ENCODE measurements at regions not wholly inside any gene's neighbourhood (a gene's known extent, or its start where the extent isn't known, plus 50 kb on each side); places are given as distances from the start of the nearest gene placed in this dataset.

GRCh38 chr15:46207341-46207740 lies 572.5 kb downstream of the SQOR start (continued):
- no peak for TF ChIP-seq AR (CRISPR knock-in tag; IDR thresholded peaks at IDR 0.05)
- no peak for TF ChIP-seq ZNF671 (CRISPR knock-in tag; IDR thresholded peaks at IDR 0.05)
- no peak for TF ChIP-seq RORB (CRISPR knock-in tag; IDR thresholded peaks at IDR 0.05)
- no peak for TF ChIP-seq IRF2 (CRISPR knock-in tag; IDR thresholded peaks at IDR 0.05; ENCODE audit: borderline replicate concordance, low read depth)

GRCh38 chr15:46213551-46213950 lies 578.7 kb downstream of the SQOR start:
- TF ChIP-seq NFYB (CRISPR knock-in tag; conservative IDR thresholded peaks at IDR 0.05; ENCODE audit: low read depth) (no peak), ZNF416 (CRISPR knock-in tag; IDR thresholded peaks at IDR 0.05) (no peak), ZNF121 (CRISPR knock-in tag; IDR thresholded peaks at IDR 0.05) (no peak), ZNF423 (CRISPR knock-in tag; IDR thresholded peaks at IDR 0.05) (no peak), ZNF317 (CRISPR knock-in tag; IDR thresholded peaks at IDR 0.05; ENCODE audit: borderline replicate concordance, low read depth) (no peak), ZNF138 (CRISPR knock-in tag; conservative IDR thresholded peaks at IDR 0.05) (no peak), ATF3 (CRISPR knock-in tag; conservative IDR thresholded peaks at IDR 0.05) (no peak), MXD4 (CRISPR knock-in tag; IDR thresholded peaks at IDR 0.05; ENCODE audit: borderline replicate concordance) (no peak), JUN (CRISPR knock-in tag; IDR thresholded peaks at IDR 0.05) (no peak), ZBTB43 (CRISPR knock-in tag; IDR thresholded peaks at IDR 0.05) (no peak), ATF2 (CRISPR knock-in tag; IDR thresholded peaks at IDR 0.05; ENCODE audit: borderline replicate concordance, low read depth) (no peak), PRRX2 (CRISPR knock-in tag; IDR thresholded peaks at IDR 0.05) (no peak), ETV6 (CRISPR knock-in tag; IDR thresholded peaks at IDR 0.05) (no peak), EMX1 (CRISPR knock-in tag; IDR thresholded peaks at IDR 0.05) (no peak), FOXK1 (CRISPR knock-in tag; IDR thresholded peaks at IDR 0.05) (no peak), ZBTB21 (CRISPR knock-in tag; IDR thresholded peaks at IDR 0.05; ENCODE audit: borderline replicate concordance) (no peak), E2F1 (CRISPR knock-in tag; IDR thresholded peaks at IDR 0.05) (no peak)
- no peaks in the 10 kb centered on the region for H3K27me3 Mint-ChIP-seq (ENCODE audit: low read depth)
- DNase-seq (ENCODE audit: low spot score) (no peak), ATAC-seq (no peak)
- no peak overlapping the region for H3K4me3 Mint-ChIP-seq
- peaks cover 5% of the 10 kb centered on the region for H3K36me3 Mint-ChIP-seq
- peaks cover 24% of the 10 kb centered on the region for H3K9me3 Mint-ChIP-seq
- peaks cover 4% of the 10 kb centered on the region; the same call in 1 of the 2 replicates for H3K4me1 Mint-ChIP-seq
- POLR2A ChIA-PET = no interaction called here
- H3K27ac Mint-ChIP-seq = no peak overlapping the region
- CTCF ChIA-PET = no interaction called here

Measured in WTC11 (cell line).